WERI-Rb-1 (cell line): ENCODE measurements at regions not wholly inside any gene's neighbourhood (a gene's known extent, or its start where the extent isn't known, plus 50 kb on each side); places are given as distances from the start of the nearest gene placed in this dataset.

ENCODE experiments used
- DNase-seq: peaks from one replicate; pipeline ENCODE4 v3.0.0-alpha.2; 2020
- H3K27ac ChIP-seq: fragments of 250-450 bp; sonication (Bioruptor Pico); 2 replicates; pipeline ENCODE4 v1.5.1; 2020; ENCODE audit warnings: mild to moderate bottlenecking, moderate library complexity
- H3K27me3 ChIP-seq: fragments of 250-450 bp; sonication (Bioruptor Pico); 2 replicates; pipeline ENCODE4 v1.5.1; 2021; ENCODE audit warnings: mild to moderate bottlenecking, low read depth, moderate library complexity; ENCODE audit not compliant: insufficient read depth, severe bottlenecking
- H3K36me3 ChIP-seq: fragments of 250-450 bp; sonication (Bioruptor Pico); 2 replicates; pipeline ENCODE4 v1.5.1; 2020; ENCODE audit warnings: mild to moderate bottlenecking, moderate library complexity
- H3K4me3 ChIP-seq: 2 replicates; pipeline ENCODE4 v1.5.1; 2011; ENCODE audit warnings: low read depth, mild to moderate bottlenecking, control low read depth, low read length
- H3K9me3 ChIP-seq: fragments of 250-450 bp; sonication (Bioruptor Pico); 2 replicates; pipeline ENCODE4 v1.5.1; 2021; ENCODE audit warnings: mild to moderate bottlenecking, moderate library complexity; ENCODE audit not compliant: severe bottlenecking
- CTCF ChIP-seq: IDR thresholded peaks from 2 replicates; pipeline ENCODE4 v1.5.1; 2011; ENCODE audit warnings: low read depth, mild to moderate bottlenecking, control low read depth, inconsistent platforms, low read length

- Histone ChIP-seq H3K4me3 (no peak overlapping the region), H3K27me3 (peaks cover 23% of the 10 kb centered on the region), H3K36me3 (no peaks in the 10 kb centered on the region), H3K9me3 (no peaks in the 10 kb centered on the region), H3K27ac (no peak overlapping the region)
- no peak for TF ChIP-seq CTCF
- DNase-seq = no peak
Observed at GRCh38 chr9:86772635-86772993, 174.7 kb downstream of the GAS1 start.

- Histone ChIP-seq H3K9me3 (no peaks in the 10 kb centered on the region), H3K4me3 (no peak overlapping the region), H3K27ac (no peak overlapping the region), H3K27me3 (peaks cover 17% of the 10 kb centered on the region), H3K36me3 (no peaks in the 10 kb centered on the region)
- no peak for DNase-seq
- no peak for TF ChIP-seq CTCF
Observed at GRCh38 chr9:86771941-86772634, 175.2 kb downstream of the GAS1 start.

GRCh38 chr9:86771420-86771819, 175.9 kb downstream of the GAS1 start:
- Histone ChIP-seq H3K9me3 (no peaks in the 10 kb centered on the region), H3K27ac (no peak overlapping the region), H3K27me3 (peaks cover 17% of the 10 kb centered on the region), H3K36me3 (no peaks in the 10 kb centered on the region), H3K4me3 (no peak overlapping the region)
- TF ChIP-seq CTCF = no peak
- no peak for DNase-seq

GRCh38 chr9:86768709-86769108, 178.6 kb downstream of the GAS1 start:
- Histone ChIP-seq H3K36me3 (no peaks in the 10 kb centered on the region), H3K9me3 (no peaks in the 10 kb centered on the region), H3K27ac (no peak overlapping the region), H3K4me3 (no peak overlapping the region), H3K27me3 (peaks cover 25% of the 10 kb centered on the region)
- no peak for DNase-seq
- TF ChIP-seq CTCF = no peak

- Histone ChIP-seq H3K36me3 (no peaks in the 10 kb centered on the region), H3K9me3 (no peaks in the 10 kb centered on the region), H3K27ac (no peak overlapping the region), H3K4me3 (no peak overlapping the region), H3K27me3 (peaks cover 30% of the 10 kb centered on the region)
- no peak for DNase-seq
- TF ChIP-seq CTCF = no peak
Observed at GRCh38 chr9:86768020-86768419, 179.3 kb downstream of the GAS1 start.

GRCh38 chr9:86767373-86767772, 179.9 kb downstream of the GAS1 start:
- no peak for TF ChIP-seq CTCF

More at GRCh38 chr9:86767373-86767772, 179.9 kb downstream of the GAS1 start:
- Histone ChIP-seq H3K27ac (no peak overlapping the region), H3K27me3 (peaks cover 26% of the 10 kb centered on the region), H3K36me3 (no peaks in the 10 kb centered on the region), H3K9me3 (no peaks in the 10 kb centered on the region), H3K4me3 (no peak overlapping the region)
- DNase-seq = no peak
